ENCODE measurements at regions not wholly inside any gene's neighbourhood (a gene's known extent, or its start where the extent isn't known, plus 50 kb on each side); places are given as distances from the start of the nearest gene placed in this dataset.

- no peak for TF ChIP-seq CTCF (IDR thresholded peaks at IDR 0.05; ENCODE audit: low read length)
- TF ChIP-seq EZH2phosphoT487 (IDR thresholded peaks at IDR 0.05; ENCODE audit: low read length), result no peak
- no peak for TF ChIP-seq EZH2 (optimal IDR thresholded peaks at IDR 0.05; ENCODE audit: low read depth, low read length)
Measured at GRCh38 chr15:96595951-96596350, 265.5 kb downstream of the NR2F2 start.

Measured in MM.1S (cell line).